Liver (tissue), 8 donors: ENCODE measurements at regions not wholly inside any gene's neighbourhood (a gene's known extent, or its start where the extent isn't known, plus 50 kb on each side); places are given as distances from the start of the nearest gene placed in this dataset.

Source experiments
- DNase-seq: peaks from one replicate; pipeline ENCODE4 v3.0.0-alpha.2; 2017; ENCODE audit warnings: low spot score
- H3K27ac ChIP-seq, 2 donors: one replicate each; pipeline ENCODE4 v1.7.0; 2013; ENCODE audit warnings: inconsistent platforms in 2 of 2, low read length in 2 of 2, control low read depth in 1 of 2, low read depth in 1 of 2, mild to moderate bottlenecking in 1 of 2
- H3K27me3 ChIP-seq, 4 donors: one replicate each; pipeline versions ENCODE4 v1.6.1 to v1.7.0; 2013; ENCODE audit warnings: low read length in 3 of 4, inconsistent platforms in 1 of 4, mild to moderate bottlenecking in 1 of 4, moderate library complexity in 1 of 4; ENCODE audit not compliant: control insufficient read depth in 4 of 4, insufficient read depth in 4 of 4
- H3K36me3 ChIP-seq, 4 donors: one replicate each; pipeline versions ENCODE4 v1.6.1 to v1.7.0; 2013; ENCODE audit warnings: low read length in 3 of 4, mild to moderate bottlenecking in 3 of 4, low read depth in 1 of 4, moderate library complexity in 1 of 4; ENCODE audit not compliant: control insufficient read depth in 4 of 4, insufficient read depth in 3 of 4
- H3K4me1 ChIP-seq, 4 donors: one replicate each; pipeline versions ENCODE4 v1.6.1 to v1.7.0; 2013; ENCODE audit warnings: low read length in 3 of 4, mild to moderate bottlenecking in 3 of 4, moderate library complexity in 1 of 4; ENCODE audit not compliant: control insufficient read depth in 4 of 4, insufficient read depth in 4 of 4
- H3K4me3 ChIP-seq, 3 donors: one replicate each; pipeline versions ENCODE4 v1.6.1 to v1.7.0; 2013; ENCODE audit warnings: low read length in 3 of 3, control low read depth in 1 of 3, low read depth in 1 of 3, mild to moderate bottlenecking in 1 of 3
- H3K9ac ChIP-seq, 2 donors: one replicate each; pipeline ENCODE4 v1.7.0; 2013; ENCODE audit warnings: low read length in 2 of 2, mild to moderate bottlenecking in 2 of 2, moderate library complexity in 2 of 2, control low read depth in 1 of 2, low read depth in 1 of 2
- H3K9me3 ChIP-seq, 4 donors: one replicate each; pipeline versions ENCODE4 v1.6.1 to v1.7.0; 2013; ENCODE audit warnings: low read length in 3 of 4; ENCODE audit not compliant: control insufficient read depth in 4 of 4
- CTCF ChIP-seq: fragments of 150-350 bp; IDR thresholded peaks from 2 replicates; pipeline ENCODE4 v1.5.1; 2017; ENCODE audit warnings: improper control_type of control experiment, low read depth, low read length; ENCODE audit not compliant: missing input control
- EGR1 ChIP-seq, 2 donors: IDR thresholded peaks; 2 replicates each; pipeline ENCODE4 v1.6.1; 2016 to 2018; ENCODE audit warnings: antibody characterized with exemption in 2 of 2, low read depth in 2 of 2
- FOXA2 ChIP-seq: IDR thresholded peaks from 2 replicates; pipeline ENCODE4 v1.6.1; 2016; ENCODE audit warnings: antibody characterized with exemption
- GABPA ChIP-seq, 2 donors: IDR thresholded peaks in 1 of 2; conservative IDR thresholded peaks in 1 of 2; 2 replicates each; pipeline ENCODE4 v1.6.1; 2016; ENCODE audit warnings: antibody characterized with exemption in 2 of 2, mild to moderate bottlenecking in 1 of 2, moderate library complexity in 1 of 2
- HNF4A ChIP-seq, 2 donors: conservative IDR thresholded peaks; 2 replicates each; pipeline ENCODE4 v1.6.1; 2016; ENCODE audit warnings: antibody characterized with exemption in 2 of 2, mild to moderate bottlenecking in 2 of 2
- JUND ChIP-seq, 2 donors: IDR thresholded peaks; 2 replicates each; pipeline ENCODE4 v1.6.1; 2016; ENCODE audit warnings: antibody characterized with exemption in 2 of 2
- MAX ChIP-seq: IDR thresholded peaks from 2 replicates; pipeline ENCODE4 v1.6.1; 2016; ENCODE audit warnings: antibody characterized with exemption
- NR2F2 ChIP-seq: IDR thresholded peaks from 2 replicates; pipeline ENCODE4 v1.6.1; 2016; ENCODE audit warnings: antibody characterized with exemption
- RAD21 ChIP-seq, 2 donors: IDR thresholded peaks; 2 replicates each; pipeline ENCODE4 v1.6.1; 2016; ENCODE audit warnings: antibody characterized with exemption in 2 of 2, mild to moderate bottlenecking in 2 of 2
- TAF1 ChIP-seq: conservative IDR thresholded peaks from 2 replicates; pipeline ENCODE4 v1.6.1; 2016; ENCODE audit warnings: antibody characterized with exemption, mild to moderate bottlenecking
- YY1 ChIP-seq: IDR thresholded peaks from 2 replicates; pipeline ENCODE4 v1.6.1; 2016; ENCODE audit warnings: antibody characterized with exemption, mild to moderate bottlenecking
- ZBTB33 ChIP-seq: IDR thresholded peaks from 2 replicates; pipeline ENCODE4 v1.6.1; 2016; ENCODE audit warnings: antibody characterized with exemption
- whole genome bisulfite sequencing: extraction: QIAGEN DNeasy Blood & Tissue Kit; methylation state at CpG from one replicate; pipeline ENCODE4 v1.1.7; 2013; 5-methylcytosine and 5-hydroxymethylcytosine counted together
- TF ChIP-seq, protein P1 (sequence below): IDR thresholded peaks from 2 replicates; pipeline ENCODE4 v1.6.1; 2016; ENCODE audit warnings: antibody characterized with exemption, mild to moderate bottlenecking
- donor health status: healthy.
- donor health status: healthy.
- donor health status: healthy.
- donor health status: healthy.
- donor health status: healthy.

DNA sequence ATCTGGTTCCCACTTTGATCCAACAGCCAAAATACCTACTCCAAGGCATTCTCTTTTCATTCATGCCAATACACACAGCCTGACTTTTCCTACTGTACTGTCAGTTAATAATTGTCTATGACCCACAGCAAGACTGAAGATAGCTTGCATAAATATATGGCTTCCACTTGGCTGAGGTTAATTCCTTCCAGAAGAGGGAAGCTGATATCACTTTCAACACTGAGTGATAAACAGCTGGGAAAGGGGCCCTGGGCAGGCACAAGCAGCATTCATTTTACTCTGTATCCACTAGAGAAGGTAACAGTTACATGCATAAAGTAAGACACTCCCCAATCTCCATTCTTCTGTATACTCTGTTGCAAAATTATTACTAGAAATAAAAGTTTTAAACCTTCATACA lies 200.2 kb upstream of the UGT8 start (continued):
- TF ChIP-seq, protein P1, sequence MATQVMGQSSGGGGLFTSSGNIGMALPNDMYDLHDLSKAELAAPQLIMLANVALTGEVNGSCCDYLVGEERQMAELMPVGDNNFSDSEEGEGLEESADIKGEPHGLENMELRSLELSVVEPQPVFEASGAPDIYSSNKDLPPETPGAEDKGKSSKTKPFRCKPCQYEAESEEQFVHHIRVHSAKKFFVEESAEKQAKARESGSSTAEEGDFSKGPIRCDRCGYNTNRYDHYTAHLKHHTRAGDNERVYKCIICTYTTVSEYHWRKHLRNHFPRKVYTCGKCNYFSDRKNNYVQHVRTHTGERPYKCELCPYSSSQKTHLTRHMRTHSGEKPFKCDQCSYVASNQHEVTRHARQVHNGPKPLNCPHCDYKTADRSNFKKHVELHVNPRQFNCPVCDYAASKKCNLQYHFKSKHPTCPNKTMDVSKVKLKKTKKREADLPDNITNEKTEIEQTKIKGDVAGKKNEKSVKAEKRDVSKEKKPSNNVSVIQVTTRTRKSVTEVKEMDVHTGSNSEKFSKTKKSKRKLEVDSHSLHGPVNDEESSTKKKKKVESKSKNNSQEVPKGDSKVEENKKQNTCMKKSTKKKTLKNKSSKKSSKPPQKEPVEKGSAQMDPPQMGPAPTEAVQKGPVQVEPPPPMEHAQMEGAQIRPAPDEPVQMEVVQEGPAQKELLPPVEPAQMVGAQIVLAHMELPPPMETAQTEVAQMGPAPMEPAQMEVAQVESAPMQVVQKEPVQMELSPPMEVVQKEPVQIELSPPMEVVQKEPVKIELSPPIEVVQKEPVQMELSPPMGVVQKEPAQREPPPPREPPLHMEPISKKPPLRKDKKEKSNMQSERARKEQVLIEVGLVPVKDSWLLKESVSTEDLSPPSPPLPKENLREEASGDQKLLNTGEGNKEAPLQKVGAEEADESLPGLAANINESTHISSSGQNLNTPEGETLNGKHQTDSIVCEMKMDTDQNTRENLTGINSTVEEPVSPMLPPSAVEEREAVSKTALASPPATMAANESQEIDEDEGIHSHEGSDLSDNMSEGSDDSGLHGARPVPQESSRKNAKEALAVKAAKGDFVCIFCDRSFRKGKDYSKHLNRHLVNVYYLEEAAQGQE, result no peak

DNA sequence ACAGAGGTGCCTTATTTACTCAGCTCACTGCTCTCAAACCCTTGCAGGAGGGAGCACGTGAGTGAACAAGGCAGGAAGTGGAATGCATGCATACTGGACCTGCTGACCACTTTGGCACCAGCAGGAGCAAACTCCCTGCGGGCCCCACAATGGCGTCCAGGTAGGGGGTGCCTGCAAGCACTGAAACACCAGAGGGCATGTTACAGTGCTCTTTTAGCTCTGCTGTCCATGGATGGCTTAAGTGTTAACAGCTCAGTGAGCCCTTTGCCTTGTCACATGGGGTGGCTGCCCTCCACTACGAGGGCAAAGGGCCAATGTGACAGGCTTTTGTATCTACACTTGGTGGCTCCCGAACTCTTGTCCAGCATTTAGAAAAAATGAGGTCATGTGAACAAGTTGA lies 199.5 kb upstream of the UGT8 start:
- H3K4me1 ChIP-seq, result no peaks in the 10 kb centered on the region
- WGBS, result 39% methylated on average over 5 of the region's 5 CpGs
- H3K9ac ChIP-seq, result no peak overlapping the region
- H3K36me3 ChIP-seq, result no peaks in the 10 kb centered on the region
- no peak overlapping the region for H3K27ac ChIP-seq
- no peaks in the 10 kb centered on the region for H3K9me3 ChIP-seq
- DNase-seq, result no peak
- H3K27me3 ChIP-seq, result no peaks in the 10 kb centered on the region
- TF ChIP-seq RAD21 (IDR thresholded peaks at IDR 0.05) (no peak), NR2F2 (no peak), GABPA (IDR thresholded peaks at IDR 0.05 in 1 of 2, conservative IDR thresholded peaks at IDR 0.05 in 1 of 2) (no peak), EGR1 (IDR thresholded peaks at IDR 0.05; ENCODE audit: low read depth in 2 of 2) (no peak), YY1 (no peak), FOXA2 (no peak), HNF4A (conservative IDR thresholded peaks at IDR 0.05) (no peak), JUND (IDR thresholded peaks at IDR 0.05) (no peak), ZBTB33 (no peak), CTCF (no peak), TAF1 (no peak), MAX (no peak)
- TF ChIP-seq, protein P1, result no peak
- no peak overlapping the region for H3K4me3 ChIP-seq
